ENCODE measurements at regions not wholly inside any gene's neighbourhood (a gene's known extent, or its start where the extent isn't known, plus 50 kb on each side); places are given as distances from the start of the nearest gene placed in this dataset.

DNA sequence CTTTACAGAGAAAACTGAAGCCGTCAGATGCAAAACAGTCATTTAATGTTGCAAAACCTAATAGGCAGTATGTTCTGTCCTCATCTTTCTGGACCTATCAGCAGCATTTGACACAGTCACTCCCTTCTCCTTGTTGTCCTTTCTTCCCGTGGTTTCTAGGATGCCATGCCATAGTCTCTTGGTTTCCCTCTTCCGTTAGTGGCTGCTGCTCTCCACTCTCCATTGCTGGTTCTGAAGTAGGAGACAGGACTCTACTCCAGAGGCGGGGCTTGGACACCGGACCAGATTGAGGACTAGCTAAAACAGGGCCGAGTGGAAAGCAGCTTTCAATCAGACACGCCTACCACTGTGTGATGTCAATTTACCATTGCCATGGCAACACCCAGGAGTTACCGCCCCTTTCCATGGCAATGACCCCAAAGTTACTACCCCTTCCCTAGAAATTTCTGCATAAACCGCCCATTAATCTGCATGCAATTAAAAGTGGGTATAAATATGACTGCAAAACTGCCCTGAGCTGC is 88.8 kb upstream of the CCDC160 start:
- intact Hi-C loops (cut with micrococcal nuclease): no loop called here
- Histone ChIP-seq H3K4me2 (ENCODE audit: insufficient read depth, low read length) (no peak overlapping the region), H2AFZ (ENCODE audit: low read depth, low read length) (no peak overlapping the region), H3K4me1 (ENCODE audit: control insufficient read depth, extremely low read depth, insufficient read depth, low read length) (no peaks in the 10 kb centered on the region), H3K27me3 (ENCODE audit: control insufficient read depth in 2 of 2, insufficient read depth in 2 of 2, low read length in 2 of 2) (no peaks in the 10 kb centered on the region), H3K79me2 (ENCODE audit: control insufficient read depth, insufficient read depth, low read length) (no peaks in the 10 kb centered on the region), H3K36me3 (ENCODE audit: control insufficient read depth in 2 of 2, extremely low read depth in 1 of 2, insufficient read depth in 2 of 2, low read length in 2 of 2) (no peaks in the 10 kb centered on the region), H4K20me1 (replicated peaks; ENCODE audit: control insufficient read depth, extremely low read depth, insufficient read depth, low read length) (no peaks in the 10 kb centered on the region), H3K4me3 (replicated peaks in 1 of 3; ENCODE audit: insufficient read depth in 1 of 3, low read depth in 1 of 3, low read length in 3 of 3) (no peak overlapping the region), H3K9me3 (replicated peaks; ENCODE audit: control insufficient read depth, insufficient read depth, low read length) (no peaks in the 10 kb centered on the region), H3K9ac (replicated peaks; ENCODE audit: extremely low read depth, insufficient read depth, low read length) (no peak overlapping the region), H3K9me1 (replicated peaks; ENCODE audit: control insufficient read depth, extremely low read depth, insufficient read depth, low read length) (no peaks in the 10 kb centered on the region), H3K27ac (ENCODE audit: insufficient read depth, low read depth, low read length) (no peak overlapping the region)
- BruUV-seq (replicated peaks): no TSS peak
- dilution Hi-C loops (cut with MboI; ENCODE audit: extremely low pct_ligation_motif_present, low sequenced_read_pairs): no loop called here
- TF ChIP-seq FOS (IDR thresholded peaks at IDR 0.05; ENCODE audit: borderline replicate concordance, insufficient read depth, low read length): no peak
- TF ChIP-seq POLR2A (IDR thresholded peaks at IDR 0.05; ENCODE audit: low read depth, low read length): no peak
- no peak for TF ChIP-seq JUN (IDR thresholded peaks at IDR 0.05; ENCODE audit: borderline replicate concordance, insufficient read depth, insufficient read length, low read depth)
- no peak for TF ChIP-seq POLR2AphosphoS5 (IDR thresholded peaks at IDR 0.05; ENCODE audit: insufficient read depth, low read depth, low read length)
- TF ChIP-seq MYC (IDR thresholded peaks at IDR 0.05; ENCODE audit: low read depth, low read length): no peak
- DNase-seq (ENCODE audit: low read depth, low spot score): no peak
- ChIA-PET CTCF (no interaction called here), POLR2A (no interaction called here)
- FAIRE-seq: no peak

DNA sequence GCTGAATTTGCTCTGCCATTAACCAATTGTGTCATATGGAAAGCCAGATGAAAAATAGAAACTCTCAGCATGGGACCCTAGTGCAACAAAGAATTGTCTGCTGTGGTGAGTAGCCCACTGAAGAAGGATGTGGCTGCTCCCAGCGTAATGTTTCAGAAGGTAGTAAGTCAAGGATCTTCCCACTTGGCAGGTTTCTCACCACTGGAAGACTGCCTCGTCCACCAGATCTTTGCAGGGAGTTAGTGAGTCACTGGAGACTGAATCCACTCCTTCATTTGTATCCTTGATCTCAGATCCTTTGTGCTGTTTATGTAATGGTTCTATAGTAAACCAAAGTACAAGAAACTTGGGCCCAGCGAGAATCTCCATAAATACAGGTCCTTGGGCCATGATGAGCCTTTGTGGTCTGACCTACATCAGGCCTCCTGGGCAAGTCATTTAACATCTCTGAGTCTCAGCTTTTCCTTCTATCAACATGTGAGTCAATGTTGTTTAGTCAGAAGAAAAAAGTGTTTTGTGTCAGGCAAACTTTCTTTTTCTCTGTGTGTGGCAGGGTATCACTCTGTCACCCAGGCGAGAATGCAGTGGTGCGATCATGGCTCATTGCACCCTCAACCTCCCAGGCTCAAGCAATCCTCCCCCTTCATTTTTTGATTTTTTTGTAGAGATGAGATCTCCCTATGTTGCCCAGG is 78.0 kb upstream of the CCDC160 start:
- BruUV-seq (replicated peaks): no TSS peak
- DNase-seq (ENCODE audit: low read depth, low spot score) (no peak), FAIRE-seq (no peak)
- dilution Hi-C loops (cut with MboI; ENCODE audit: extremely low pct_ligation_motif_present, low sequenced_read_pairs): no loop called here
- ChIA-PET POLR2A (no interaction called here), CTCF (interaction anchor here (2.2 kb wide), 1 partner anchor 14 kb away, joined by 5 read pairs; no protein-coding TSS in a partner anchor)
- no peaks in the 10 kb centered on the region for H3K27me3 ChIP-seq (ENCODE audit: control insufficient read depth in 2 of 2, insufficient read depth in 2 of 2, low read length in 2 of 2)
- H3K9me1 ChIP-seq (replicated peaks; ENCODE audit: control insufficient read depth, extremely low read depth, insufficient read depth, low read length): no peaks in the 10 kb centered on the region
- H3K9me3 ChIP-seq (replicated peaks; ENCODE audit: control insufficient read depth, insufficient read depth, low read length): no peaks in the 10 kb centered on the region
- H3K9ac ChIP-seq (replicated peaks; ENCODE audit: extremely low read depth, insufficient read depth, low read length): no peak overlapping the region
- no peak overlapping the region for H2AFZ ChIP-seq (ENCODE audit: low read depth, low read length)
- H4K20me1 ChIP-seq (replicated peaks; ENCODE audit: control insufficient read depth, extremely low read depth, insufficient read depth, low read length): no peaks in the 10 kb centered on the region
- no peaks in the 10 kb centered on the region for H3K36me3 ChIP-seq (ENCODE audit: control insufficient read depth in 2 of 2, extremely low read depth in 1 of 2, insufficient read depth in 2 of 2, low read length in 2 of 2)
- H3K79me2 ChIP-seq (ENCODE audit: control insufficient read depth, insufficient read depth, low read length): no peaks in the 10 kb centered on the region
- no peaks in the 10 kb centered on the region for H3K4me1 ChIP-seq (ENCODE audit: control insufficient read depth, extremely low read depth, insufficient read depth, low read length)
- no peak overlapping the region for H3K4me2 ChIP-seq (ENCODE audit: insufficient read depth, low read length)
- H3K27ac ChIP-seq (ENCODE audit: insufficient read depth, low read depth, low read length): no peak overlapping the region
- TF ChIP-seq, protein P1, sequence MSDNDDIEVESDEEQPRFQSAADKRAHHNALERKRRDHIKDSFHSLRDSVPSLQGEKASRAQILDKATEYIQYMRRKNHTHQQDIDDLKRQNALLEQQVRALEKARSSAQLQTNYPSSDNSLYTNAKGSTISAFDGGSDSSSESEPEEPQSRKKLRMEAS (IDR thresholded peaks at IDR 0.05; ENCODE audit: insufficient read depth, insufficient read length): no peak
- no peak for TF ChIP-seq EZH2 (IDR thresholded peaks at IDR 0.05; ENCODE audit: borderline replicate concordance, low read depth, low read length, severe bottlenecking)
- TF ChIP-seq, protein P2, sequence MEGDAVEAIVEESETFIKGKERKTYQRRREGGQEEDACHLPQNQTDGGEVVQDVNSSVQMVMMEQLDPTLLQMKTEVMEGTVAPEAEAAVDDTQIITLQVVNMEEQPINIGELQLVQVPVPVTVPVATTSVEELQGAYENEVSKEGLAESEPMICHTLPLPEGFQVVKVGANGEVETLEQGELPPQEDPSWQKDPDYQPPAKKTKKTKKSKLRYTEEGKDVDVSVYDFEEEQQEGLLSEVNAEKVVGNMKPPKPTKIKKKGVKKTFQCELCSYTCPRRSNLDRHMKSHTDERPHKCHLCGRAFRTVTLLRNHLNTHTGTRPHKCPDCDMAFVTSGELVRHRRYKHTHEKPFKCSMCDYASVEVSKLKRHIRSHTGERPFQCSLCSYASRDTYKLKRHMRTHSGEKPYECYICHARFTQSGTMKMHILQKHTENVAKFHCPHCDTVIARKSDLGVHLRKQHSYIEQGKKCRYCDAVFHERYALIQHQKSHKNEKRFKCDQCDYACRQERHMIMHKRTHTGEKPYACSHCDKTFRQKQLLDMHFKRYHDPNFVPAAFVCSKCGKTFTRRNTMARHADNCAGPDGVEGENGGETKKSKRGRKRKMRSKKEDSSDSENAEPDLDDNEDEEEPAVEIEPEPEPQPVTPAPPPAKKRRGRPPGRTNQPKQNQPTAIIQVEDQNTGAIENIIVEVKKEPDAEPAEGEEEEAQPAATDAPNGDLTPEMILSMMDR (IDR thresholded peaks at IDR 0.05; ENCODE audit: extremely low read depth in 1 of 2, insufficient read depth in 1 of 2, low read depth in 1 of 2, low read length in 2 of 2): no peak
- no peak for TF ChIP-seq POLR2A (IDR thresholded peaks at IDR 0.05; ENCODE audit: low read depth, low read length)
- no peak for TF ChIP-seq POLR2AphosphoS5 (IDR thresholded peaks at IDR 0.05; ENCODE audit: insufficient read depth, low read depth, low read length)
- TF ChIP-seq GATA2 (IDR thresholded peaks at IDR 0.05; ENCODE audit: insufficient read depth, insufficient read length, low read depth, low read length): no peak
- no peak for TF ChIP-seq JUN (IDR thresholded peaks at IDR 0.05; ENCODE audit: borderline replicate concordance, insufficient read depth, insufficient read length, low read depth)
- no peak for TF ChIP-seq MYC (IDR thresholded peaks at IDR 0.05; ENCODE audit: low read depth, low read length)
- TF ChIP-seq FOS (IDR thresholded peaks at IDR 0.05; ENCODE audit: borderline replicate concordance, insufficient read depth, low read length): no peak
- no peak overlapping the region for H3K4me3 ChIP-seq (replicated peaks in 1 of 3; ENCODE audit: insufficient read depth in 1 of 3, low read depth in 1 of 3, low read length in 3 of 3)
- intact Hi-C loops (cut with micrococcal nuclease): no loop called here
